HEK293 (cell line): ENCODE measurements at regions not wholly inside any gene's neighbourhood (a gene's known extent, or its start where the extent isn't known, plus 50 kb on each side); places are given as distances from the start of the nearest gene placed in this dataset.

Experiments used
- FEZF1 ChIP-seq: fragments of 450-650 bp; formaldehyde crosslinking; IDR thresholded peaks from 2 replicates; pipeline ENCODE4 v1.5.1; 2016; ENCODE audit warnings: missing biosample characterization, missing genetic modification characterization
- RBAK ChIP-seq: fragments of 450-650 bp; formaldehyde crosslinking; IDR thresholded peaks from 2 replicates; pipeline ENCODE4 v1.5.1; 2016; ENCODE audit warnings: missing biosample characterization, missing genetic modification characterization
- SETDB1 ChIP-seq: IDR thresholded peaks from one replicate; pipeline ENCODE4 v1.6.1; 2017; ENCODE audit warnings: mild to moderate bottlenecking, low read length, moderate library complexity, mixed read lengths; ENCODE audit not compliant: insufficient read length
- TCF7L2 ChIP-seq: IDR thresholded peaks from 2 replicates; pipeline ENCODE4 v1.6.1; 2011; ENCODE audit warnings: low read depth, mild to moderate bottlenecking, inconsistent platforms, low read length, moderate library complexity, borderline replicate concordance
- ZBTB7A ChIP-seq: fragments of 450-650 bp; formaldehyde crosslinking; IDR thresholded peaks from 2 replicates; pipeline ENCODE4 v1.5.1; 2016; ENCODE audit warnings: low read depth, missing biosample characterization, missing genetic modification characterization
- ZNF394 ChIP-seq: fragments of 450-650 bp; formaldehyde crosslinking; IDR thresholded peaks from 2 replicates; pipeline ENCODE4 v1.5.1; 2016; ENCODE audit warnings: missing biosample characterization, missing genetic modification characterization, mild to moderate bottlenecking, moderate library complexity, borderline replicate concordance
- ZNF658 ChIP-seq: fragments of 450-650 bp; formaldehyde crosslinking; IDR thresholded peaks from 2 replicates; pipeline ENCODE4; 2016; ENCODE audit warnings: missing biosample characterization, missing genetic modification characterization
- TF ChIP-seq, protein P1 (sequence below): fragments of 450-650 bp; formaldehyde crosslinking; IDR thresholded peaks from 2 replicates; pipeline ENCODE4 v1.5.1; 2016; ENCODE audit warnings: missing biosample characterization, missing genetic modification characterization
- TF ChIP-seq, protein P2 (sequence below): fragments of 450-650 bp; formaldehyde crosslinking; IDR thresholded peaks from 2 replicates; pipeline ENCODE4 v1.5.1; 2017; ENCODE audit warnings: missing biosample characterization, missing genetic modification characterization
- TF ChIP-seq, protein P3 (sequence below): fragments of 450-650 bp; formaldehyde crosslinking; IDR thresholded peaks from 2 replicates; pipeline ENCODE4 v1.5.1; 2017; ENCODE audit warnings: missing biosample characterization, missing genetic modification characterization
- TF ChIP-seq, protein P4 (sequence below): fragments of 450-650 bp; formaldehyde crosslinking; IDR thresholded peaks from 2 replicates; pipeline ENCODE4 v1.5.1; 2016; ENCODE audit warnings: missing biosample characterization, missing genetic modification characterization
- TF ChIP-seq, protein P5 (sequence below): fragments of 450-650 bp; IDR thresholded peaks from 2 replicates; pipeline ENCODE4 v1.5.1; 2018; ENCODE audit warnings: missing biosample characterization, missing genetic modification characterization

DNA sequence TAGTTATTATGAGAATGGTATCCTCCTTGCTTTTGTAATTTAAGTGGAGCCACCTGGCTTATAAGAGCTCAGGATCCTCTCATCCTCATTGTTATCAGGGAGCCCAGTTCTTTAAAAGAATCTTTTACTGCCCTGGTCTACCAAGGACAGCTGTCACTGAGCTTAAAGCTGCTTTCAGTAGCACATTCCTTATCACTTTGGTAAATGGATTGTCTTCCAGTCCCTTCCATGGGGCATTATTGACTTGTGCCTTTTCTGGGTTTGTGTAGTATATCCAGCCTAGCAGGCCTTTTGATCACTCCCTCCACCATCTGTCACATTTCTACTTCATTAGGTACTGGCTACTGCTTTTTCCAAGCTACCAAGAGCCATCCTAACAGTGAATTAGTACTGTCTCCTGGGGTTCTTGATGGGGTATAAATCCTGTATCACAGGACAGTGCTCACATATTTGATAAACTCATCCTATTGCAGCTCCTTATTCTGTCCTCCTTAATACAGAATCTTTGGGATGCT is 208.9 kb downstream of the TMEM26 start:
- TF ChIP-seq, protein P1, sequence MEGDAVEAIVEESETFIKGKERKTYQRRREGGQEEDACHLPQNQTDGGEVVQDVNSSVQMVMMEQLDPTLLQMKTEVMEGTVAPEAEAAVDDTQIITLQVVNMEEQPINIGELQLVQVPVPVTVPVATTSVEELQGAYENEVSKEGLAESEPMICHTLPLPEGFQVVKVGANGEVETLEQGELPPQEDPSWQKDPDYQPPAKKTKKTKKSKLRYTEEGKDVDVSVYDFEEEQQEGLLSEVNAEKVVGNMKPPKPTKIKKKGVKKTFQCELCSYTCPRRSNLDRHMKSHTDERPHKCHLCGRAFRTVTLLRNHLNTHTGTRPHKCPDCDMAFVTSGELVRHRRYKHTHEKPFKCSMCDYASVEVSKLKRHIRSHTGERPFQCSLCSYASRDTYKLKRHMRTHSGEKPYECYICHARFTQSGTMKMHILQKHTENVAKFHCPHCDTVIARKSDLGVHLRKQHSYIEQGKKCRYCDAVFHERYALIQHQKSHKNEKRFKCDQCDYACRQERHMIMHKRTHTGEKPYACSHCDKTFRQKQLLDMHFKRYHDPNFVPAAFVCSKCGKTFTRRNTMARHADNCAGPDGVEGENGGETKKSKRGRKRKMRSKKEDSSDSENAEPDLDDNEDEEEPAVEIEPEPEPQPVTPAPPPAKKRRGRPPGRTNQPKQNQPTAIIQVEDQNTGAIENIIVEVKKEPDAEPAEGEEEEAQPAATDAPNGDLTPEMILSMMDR (tag by site-specific recombination) = no peak
- no peak for TF ChIP-seq ZBTB7A (tag by site-specific recombination)
- no peak for TF ChIP-seq FEZF1 (tag by site-specific recombination)
- TF ChIP-seq RBAK (tag by site-specific recombination) = no peak
- TF ChIP-seq, protein P2, sequence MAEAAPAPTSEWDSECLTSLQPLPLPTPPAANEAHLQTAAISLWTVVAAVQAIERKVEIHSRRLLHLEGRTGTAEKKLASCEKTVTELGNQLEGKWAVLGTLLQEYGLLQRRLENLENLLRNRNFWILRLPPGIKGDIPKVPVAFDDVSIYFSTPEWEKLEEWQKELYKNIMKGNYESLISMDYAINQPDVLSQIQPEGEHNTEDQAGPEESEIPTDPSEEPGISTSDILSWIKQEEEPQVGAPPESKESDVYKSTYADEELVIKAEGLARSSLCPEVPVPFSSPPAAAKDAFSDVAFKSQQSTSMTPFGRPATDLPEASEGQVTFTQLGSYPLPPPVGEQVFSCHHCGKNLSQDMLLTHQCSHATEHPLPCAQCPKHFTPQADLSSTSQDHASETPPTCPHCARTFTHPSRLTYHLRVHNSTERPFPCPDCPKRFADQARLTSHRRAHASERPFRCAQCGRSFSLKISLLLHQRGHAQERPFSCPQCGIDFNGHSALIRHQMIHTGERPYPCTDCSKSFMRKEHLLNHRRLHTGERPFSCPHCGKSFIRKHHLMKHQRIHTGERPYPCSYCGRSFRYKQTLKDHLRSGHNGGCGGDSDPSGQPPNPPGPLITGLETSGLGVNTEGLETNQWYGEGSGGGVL (tag by site-specific recombination) = no peak
- TF ChIP-seq, protein P3, sequence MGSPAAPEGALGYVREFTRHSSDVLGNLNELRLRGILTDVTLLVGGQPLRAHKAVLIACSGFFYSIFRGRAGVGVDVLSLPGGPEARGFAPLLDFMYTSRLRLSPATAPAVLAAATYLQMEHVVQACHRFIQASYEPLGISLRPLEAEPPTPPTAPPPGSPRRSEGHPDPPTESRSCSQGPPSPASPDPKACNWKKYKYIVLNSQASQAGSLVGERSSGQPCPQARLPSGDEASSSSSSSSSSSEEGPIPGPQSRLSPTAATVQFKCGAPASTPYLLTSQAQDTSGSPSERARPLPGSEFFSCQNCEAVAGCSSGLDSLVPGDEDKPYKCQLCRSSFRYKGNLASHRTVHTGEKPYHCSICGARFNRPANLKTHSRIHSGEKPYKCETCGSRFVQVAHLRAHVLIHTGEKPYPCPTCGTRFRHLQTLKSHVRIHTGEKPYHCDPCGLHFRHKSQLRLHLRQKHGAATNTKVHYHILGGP = no peak
- TF ChIP-seq SETDB1 = no peak
- TF ChIP-seq, protein P4, sequence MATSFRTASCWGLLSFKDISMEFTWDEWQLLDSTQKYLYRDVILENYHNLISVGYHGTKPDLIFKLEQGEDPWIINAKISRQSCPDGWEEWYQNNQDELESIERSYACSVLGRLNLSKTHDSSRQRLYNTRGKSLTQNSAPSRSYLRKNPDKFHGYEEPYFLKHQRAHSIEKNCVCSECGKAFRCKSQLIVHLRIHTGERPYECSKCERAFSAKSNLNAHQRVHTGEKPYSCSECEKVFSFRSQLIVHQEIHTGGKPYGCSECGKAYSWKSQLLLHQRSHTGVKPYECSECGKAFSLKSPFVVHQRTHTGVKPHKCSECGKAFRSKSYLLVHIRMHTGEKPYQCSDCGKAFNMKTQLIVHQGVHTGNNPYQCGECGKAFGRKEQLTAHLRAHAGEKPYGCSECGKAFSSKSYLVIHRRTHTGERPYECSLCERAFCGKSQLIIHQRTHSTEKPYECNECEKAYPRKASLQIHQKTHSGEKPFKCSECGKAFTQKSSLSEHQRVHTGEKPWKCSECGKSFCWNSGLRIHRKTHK (tag by site-specific recombination) = no peak
- no peak for TF ChIP-seq ZNF658 (tag by site-specific recombination)
- TF ChIP-seq, protein P5, sequence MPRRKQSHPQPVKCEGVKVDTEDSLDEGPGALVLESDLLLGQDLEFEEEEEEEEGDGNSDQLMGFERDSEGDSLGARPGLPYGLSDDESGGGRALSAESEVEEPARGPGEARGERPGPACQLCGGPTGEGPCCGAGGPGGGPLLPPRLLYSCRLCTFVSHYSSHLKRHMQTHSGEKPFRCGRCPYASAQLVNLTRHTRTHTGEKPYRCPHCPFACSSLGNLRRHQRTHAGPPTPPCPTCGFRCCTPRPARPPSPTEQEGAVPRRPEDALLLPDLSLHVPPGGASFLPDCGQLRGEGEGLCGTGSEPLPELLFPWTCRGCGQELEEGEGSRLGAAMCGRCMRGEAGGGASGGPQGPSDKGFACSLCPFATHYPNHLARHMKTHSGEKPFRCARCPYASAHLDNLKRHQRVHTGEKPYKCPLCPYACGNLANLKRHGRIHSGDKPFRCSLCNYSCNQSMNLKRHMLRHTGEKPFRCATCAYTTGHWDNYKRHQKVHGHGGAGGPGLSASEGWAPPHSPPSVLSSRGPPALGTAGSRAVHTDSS = no peak
- no peak for TF ChIP-seq ZNF394 (tag by site-specific recombination)
- TF ChIP-seq TCF7L2 = no peak
